Activated CD8-positive, alpha-beta T cell treated with anti-CD3 and anti-CD28 coated beads for 36 hours (primary cell): ENCODE measurements at regions not wholly inside any gene's neighbourhood (a gene's known extent, or its start where the extent isn't known, plus 50 kb on each side); places are given as distances from the start of the nearest gene placed in this dataset.

Source experiments
- ATAC-seq: fragments of 200-7000 bp; cut with Tn5 transposase; one replicate; pipeline ENCODE4 v1.10.0; 2021; ENCODE audit warnings: mild to moderate bottlenecking, moderate library complexity
- CTCF ChIA-PET: fragments of 350-600 bp; sonication (Branson Sonifier 250); formaldehyde crosslinking; loops from one replicate; lab custom pipeline; 2021; ENCODE audit warnings: antibody characterized with exemption; lab: Charles Lee
- POLR2A ChIA-PET: fragments of 350-600 bp; sonication (Branson Sonifier 250); formaldehyde crosslinking; loops from one replicate; lab custom pipeline; 2021; ENCODE audit warnings: antibody characterized with exemption; lab: Charles Lee
- DNase-seq: peaks from one replicate; pipeline ENCODE4 v3.0.0-alpha.2; 2020
- H3K27ac Mint-ChIP-seq: one replicate; pipeline ENCODE4 v1.8.0; 2021; ENCODE audit warnings: mild to moderate bottlenecking, mixed read lengths
- H3K27me3 Mint-ChIP-seq: one replicate; pipeline ENCODE4 v1.8.0; 2021; ENCODE audit warnings: mixed read lengths
- H3K36me3 Mint-ChIP-seq: one replicate; pipeline ENCODE4 v1.8.0; 2021; ENCODE audit warnings: low read depth, mixed read lengths
- H3K4me1 Mint-ChIP-seq: one replicate; pipeline ENCODE4 v1.8.0; 2021; ENCODE audit warnings: low read depth, mixed read lengths
- H3K4me3 Mint-ChIP-seq: one replicate; pipeline ENCODE4 v1.8.0; 2021; ENCODE audit warnings: mild to moderate bottlenecking, moderate library complexity, mixed read lengths
- H3K9me3 Mint-ChIP-seq: one replicate; pipeline ENCODE4 v1.8.0; 2021; ENCODE audit warnings: mixed read lengths
- intact Hi-C: fragments of 100-400 bp; cut with micrococcal nuclease; formaldehyde crosslinking; loops from one replicate; pipeline ENCODE4 v1.10.0; 2022
- TF ChIP-seq, protein P1 (sequence below): fragments of 200-600 bp; IDR thresholded peaks from one replicate; pipeline ENCODE4 v1.8.0; 2022; ENCODE audit warnings: antibody characterized with exemption, mild to moderate bottlenecking

DNA sequence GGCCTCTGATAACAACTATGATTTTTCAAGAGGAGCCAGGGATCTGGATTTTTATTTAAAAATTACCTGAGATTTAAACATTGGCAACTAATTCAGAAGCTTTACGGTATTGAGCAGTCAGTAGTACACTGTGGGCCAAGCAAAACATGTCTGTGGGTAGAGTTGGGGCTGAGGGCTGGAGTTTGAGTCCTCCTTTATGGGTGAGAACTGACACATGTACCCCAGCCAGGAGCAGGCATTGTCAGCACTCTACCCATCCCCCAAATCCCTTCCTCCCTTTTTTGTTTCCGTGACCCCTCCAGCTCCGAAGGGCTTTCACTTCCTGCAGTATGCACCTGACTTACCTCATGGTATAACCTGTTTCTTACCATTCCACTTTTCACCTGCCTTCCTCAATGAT, 131.4 kb downstream of the SNX5 start:
- CTCF ChIA-PET, result no interaction called here

DNA sequence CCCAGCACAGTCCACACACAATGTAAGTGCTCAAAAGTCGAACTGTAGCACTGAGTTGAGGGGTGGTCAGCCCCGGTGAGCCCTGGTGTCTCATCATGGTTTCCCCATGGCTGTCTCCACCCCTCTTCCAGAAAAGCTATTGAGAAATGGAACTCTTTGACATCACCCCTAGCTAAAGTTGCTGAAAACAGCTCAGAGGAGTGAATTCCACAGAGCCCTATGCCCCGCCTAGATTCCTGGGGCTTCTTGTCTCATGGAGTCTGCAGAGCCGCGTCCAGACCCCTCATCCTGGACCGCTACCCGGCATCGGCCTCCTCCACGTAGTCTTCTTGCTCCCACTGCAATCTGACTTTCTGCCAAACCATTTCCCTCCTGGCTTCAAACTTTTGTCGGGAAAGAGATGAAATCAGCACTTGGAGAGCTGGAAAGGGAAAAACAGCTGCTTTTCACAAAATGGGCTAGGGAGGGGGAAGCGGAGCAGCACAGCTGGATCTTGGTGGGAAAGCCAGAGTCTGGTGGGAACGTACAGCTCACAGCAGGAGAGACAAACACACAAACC, 132.2 kb downstream of the SNX5 start:
- H3K4me1 Mint-ChIP-seq, result no peaks in the 10 kb centered on the region
- H3K36me3 Mint-ChIP-seq, result no peaks in the 10 kb centered on the region
- intact Hi-C loops, result no loop called here
- POLR2A ChIA-PET, result interaction anchor here (0.6 kb wide), 1 partner anchor 14 kb away, joined by 3 read pairs; no protein-coding TSS in a partner anchor
- ATAC-seq, result no peak
- CTCF ChIA-PET, result no interaction called here
- TF ChIP-seq, protein P1, sequence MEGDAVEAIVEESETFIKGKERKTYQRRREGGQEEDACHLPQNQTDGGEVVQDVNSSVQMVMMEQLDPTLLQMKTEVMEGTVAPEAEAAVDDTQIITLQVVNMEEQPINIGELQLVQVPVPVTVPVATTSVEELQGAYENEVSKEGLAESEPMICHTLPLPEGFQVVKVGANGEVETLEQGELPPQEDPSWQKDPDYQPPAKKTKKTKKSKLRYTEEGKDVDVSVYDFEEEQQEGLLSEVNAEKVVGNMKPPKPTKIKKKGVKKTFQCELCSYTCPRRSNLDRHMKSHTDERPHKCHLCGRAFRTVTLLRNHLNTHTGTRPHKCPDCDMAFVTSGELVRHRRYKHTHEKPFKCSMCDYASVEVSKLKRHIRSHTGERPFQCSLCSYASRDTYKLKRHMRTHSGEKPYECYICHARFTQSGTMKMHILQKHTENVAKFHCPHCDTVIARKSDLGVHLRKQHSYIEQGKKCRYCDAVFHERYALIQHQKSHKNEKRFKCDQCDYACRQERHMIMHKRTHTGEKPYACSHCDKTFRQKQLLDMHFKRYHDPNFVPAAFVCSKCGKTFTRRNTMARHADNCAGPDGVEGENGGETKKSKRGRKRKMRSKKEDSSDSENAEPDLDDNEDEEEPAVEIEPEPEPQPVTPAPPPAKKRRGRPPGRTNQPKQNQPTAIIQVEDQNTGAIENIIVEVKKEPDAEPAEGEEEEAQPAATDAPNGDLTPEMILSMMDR, result no peak
- no peaks in the 10 kb centered on the region for H3K9me3 Mint-ChIP-seq
- DNase-seq, result no peak
- no peak overlapping the region for H3K27ac Mint-ChIP-seq
- H3K4me3 Mint-ChIP-seq, result no peak overlapping the region
- H3K27me3 Mint-ChIP-seq, result no peaks in the 10 kb centered on the region

More for the DNA sequence above, 131.4 kb downstream of the SNX5 start:
- Mint-ChIP-seq H3K27ac (no peak overlapping the region), H3K9me3 (no peaks in the 10 kb centered on the region), H3K4me1 (no peaks in the 10 kb centered on the region), H3K4me3 (no peak overlapping the region), H3K36me3 (no peaks in the 10 kb centered on the region), H3K27me3 (no peaks in the 10 kb centered on the region)
- intact Hi-C loops, result no loop called here
- ATAC-seq (no peak), DNase-seq (no peak)
- TF ChIP-seq, protein P1, result no peak
- POLR2A ChIA-PET, result no interaction called here

DNA sequence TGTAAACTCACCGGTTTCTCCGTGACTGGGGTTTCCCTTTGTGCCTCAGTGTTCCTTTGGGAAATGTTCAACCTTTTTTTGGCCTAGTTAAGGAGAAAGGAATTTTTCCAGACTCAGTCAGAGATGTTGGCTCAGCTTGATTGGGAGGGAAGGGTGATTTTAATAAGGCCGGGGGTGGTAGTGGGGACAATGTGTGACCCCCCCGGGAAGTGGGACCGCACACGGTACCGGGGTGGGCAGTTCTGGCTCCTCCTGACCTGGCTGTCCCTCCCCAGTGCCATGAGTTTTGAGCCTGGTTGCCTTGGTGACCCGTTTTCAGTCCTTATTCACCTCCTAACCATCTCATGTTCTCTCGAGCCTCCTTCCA, 132.7 kb downstream of the SNX5 start:
- TF ChIP-seq, protein P1, result no peak
- CTCF ChIA-PET, result no interaction called here
- Mint-ChIP-seq H3K27me3 (no peaks in the 10 kb centered on the region), H3K4me1 (no peaks in the 10 kb centered on the region), H3K4me3 (no peak overlapping the region), H3K9me3 (no peaks in the 10 kb centered on the region), H3K36me3 (no peaks in the 10 kb centered on the region), H3K27ac (no peak overlapping the region)
- ATAC-seq (no peak), DNase-seq (no peak)
- intact Hi-C loops, result no loop called here
- POLR2A ChIA-PET, result interaction anchor here (0.6 kb wide), 1 partner anchor 14 kb away, joined by 3 read pairs; no protein-coding TSS in a partner anchor

GRCh38 chr20:17835240-17835933, 133.2 kb downstream of the SNX5 start:
- no peaks in the 10 kb centered on the region for H3K4me1 Mint-ChIP-seq
- ChIA-PET POLR2A (no interaction called here), CTCF (no interaction called here)
- intact Hi-C loops, result no loop called here
- no peak for ATAC-seq
- no peak for DNase-seq
- H3K27me3 Mint-ChIP-seq, result no peaks in the 10 kb centered on the region
- no peak overlapping the region for H3K4me3 Mint-ChIP-seq
- TF ChIP-seq, protein P1, result no peak
- no peaks in the 10 kb centered on the region for H3K9me3 Mint-ChIP-seq
- H3K36me3 Mint-ChIP-seq, result no peaks in the 10 kb centered on the region
- H3K27ac Mint-ChIP-seq, result no peak overlapping the region

DNA sequence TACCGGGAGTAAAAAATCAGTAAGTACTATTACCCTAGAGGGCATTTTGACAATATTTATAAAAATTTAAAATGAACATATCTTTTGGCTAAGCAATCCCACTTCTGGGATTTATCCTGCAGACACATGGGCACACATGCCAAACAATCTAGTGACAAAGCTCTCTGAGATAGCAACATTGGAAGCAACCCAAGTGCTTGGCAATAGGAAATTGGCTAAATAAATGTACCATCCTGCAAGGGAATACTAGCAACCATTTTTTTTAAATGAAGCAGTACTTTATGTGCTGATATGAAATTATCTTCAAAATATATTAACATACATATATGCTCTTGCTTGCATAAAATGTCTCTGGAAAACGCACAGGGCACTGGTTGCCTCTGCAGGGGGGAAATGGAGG, 133.8 kb downstream of the SNX5 start:
- ChIA-PET POLR2A (no interaction called here), CTCF (no interaction called here)
- TF ChIP-seq, protein P1, result no peak
- Mint-ChIP-seq H3K4me1 (no peaks in the 10 kb centered on the region), H3K9me3 (no peaks in the 10 kb centered on the region), H3K27me3 (no peaks in the 10 kb centered on the region), H3K4me3 (no peak overlapping the region), H3K36me3 (no peaks in the 10 kb centered on the region), H3K27ac (no peak overlapping the region)
- ATAC-seq (no peak), DNase-seq (no peak)
- intact Hi-C loops, result no loop called here
